HG02623 (cell line): ENCODE measurements at regions not wholly inside any gene's neighbourhood (a gene's known extent, or its start where the extent isn't known, plus 50 kb on each side); places are given as distances from the start of the nearest gene placed in this dataset.

Experiments used
- ATAC-seq: cut with Tn5 transposase; IDR thresholded peaks from one replicate; pipeline ENCODE4 v1.9.1; 2021; ENCODE audit warnings: moderate library complexity; ENCODE audit not compliant: unreplicated experiment

DNA sequence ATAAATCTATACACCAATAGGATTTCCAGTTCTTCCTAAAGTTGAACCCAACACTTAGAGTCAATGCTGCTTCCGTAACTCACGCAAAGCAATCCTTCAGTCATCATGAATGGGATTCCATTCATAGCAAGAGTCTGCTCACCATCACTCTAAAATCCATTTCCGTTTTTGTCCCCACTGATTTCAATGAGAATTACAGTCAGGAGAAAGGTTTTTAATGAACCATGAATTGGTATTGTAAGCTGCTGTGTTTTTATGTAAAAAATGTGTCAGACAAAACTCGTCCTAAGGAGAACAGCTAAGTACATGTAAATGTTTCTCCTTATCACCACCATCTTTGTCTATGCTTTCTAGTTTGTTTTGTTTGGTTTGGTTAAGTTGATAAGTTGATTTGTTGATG, 391.5 kb downstream of the IRS1 start:
- ATAC-seq = no peak

DNA sequence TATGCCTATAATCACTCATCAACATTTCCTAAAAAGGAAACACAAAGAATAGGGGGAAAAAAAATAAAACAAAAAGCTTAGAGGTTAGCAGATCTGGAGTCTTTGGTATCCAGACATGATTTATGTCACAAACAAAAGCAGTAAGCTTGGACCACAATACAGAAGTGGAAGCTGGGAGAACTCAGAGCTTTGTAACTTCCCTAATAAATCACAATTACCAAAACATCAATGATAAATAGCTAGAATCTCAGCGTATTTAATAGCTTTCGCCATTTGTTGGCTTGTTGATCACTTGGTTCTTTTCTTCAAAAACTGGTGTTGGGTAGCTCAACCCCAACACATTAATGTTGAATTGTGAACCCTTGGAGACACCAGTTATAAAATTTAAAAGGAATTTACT, 392.5 kb downstream of the IRS1 start:
- ATAC-seq = no peak

DNA sequence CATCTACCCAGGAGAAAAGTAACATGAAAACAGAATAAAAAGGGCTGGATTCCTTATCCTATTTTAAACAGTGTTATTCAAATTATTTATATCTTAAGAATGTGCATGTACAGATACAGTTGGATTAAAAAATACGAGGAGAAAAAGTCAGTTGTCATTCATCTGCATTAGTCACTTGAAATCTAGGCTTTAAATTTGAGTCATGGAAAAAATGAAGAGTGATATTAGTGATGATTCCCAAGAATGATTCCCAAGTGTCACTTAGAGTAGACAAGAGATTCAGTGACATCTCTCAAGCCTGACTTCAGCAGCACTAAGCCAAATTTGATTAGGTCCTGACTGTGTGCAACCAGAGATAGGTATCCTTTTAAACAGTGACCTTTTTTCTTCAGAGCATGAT, 394.2 kb downstream of the IRS1 start:
- no peak for ATAC-seq

DNA sequence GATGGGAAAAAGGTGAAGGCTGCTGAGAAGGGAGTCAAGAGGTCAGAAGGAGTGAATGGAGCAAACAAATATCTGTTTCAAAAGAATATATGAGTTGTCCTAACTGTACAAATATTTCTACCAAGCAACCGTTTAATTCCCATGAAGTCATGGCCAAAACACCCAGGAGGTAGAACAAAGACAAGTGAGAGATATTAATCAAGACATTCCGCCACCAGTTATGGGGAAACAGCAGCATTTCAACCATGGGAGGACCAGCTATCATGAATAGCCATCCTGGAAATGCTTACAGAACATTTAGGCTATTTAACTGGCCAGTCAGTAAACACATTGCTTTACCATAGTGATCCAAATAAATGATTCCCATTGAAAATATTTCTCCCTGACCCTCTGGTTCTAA, 396.3 kb downstream of the IRS1 start:
- no peak for ATAC-seq

DNA sequence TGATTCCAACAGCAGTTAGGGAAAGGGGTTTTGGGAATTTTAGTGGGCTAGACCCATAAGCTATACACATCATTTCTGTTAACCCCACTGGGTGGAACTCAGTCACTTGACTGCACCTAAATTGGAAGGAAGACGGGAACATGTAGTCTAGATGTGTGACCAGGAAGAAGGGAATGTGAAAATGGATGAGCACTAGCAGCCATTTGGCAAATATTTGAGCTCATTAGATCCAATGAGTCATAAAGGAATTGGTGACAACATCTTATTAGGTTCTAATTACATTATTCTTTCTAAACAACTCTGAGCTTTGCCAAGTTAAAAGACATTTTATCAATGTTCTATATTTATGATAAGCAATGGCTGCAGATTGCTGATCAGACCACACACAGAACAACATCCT, 400.6 kb downstream of the IRS1 start:
- ATAC-seq = no peak

DNA sequence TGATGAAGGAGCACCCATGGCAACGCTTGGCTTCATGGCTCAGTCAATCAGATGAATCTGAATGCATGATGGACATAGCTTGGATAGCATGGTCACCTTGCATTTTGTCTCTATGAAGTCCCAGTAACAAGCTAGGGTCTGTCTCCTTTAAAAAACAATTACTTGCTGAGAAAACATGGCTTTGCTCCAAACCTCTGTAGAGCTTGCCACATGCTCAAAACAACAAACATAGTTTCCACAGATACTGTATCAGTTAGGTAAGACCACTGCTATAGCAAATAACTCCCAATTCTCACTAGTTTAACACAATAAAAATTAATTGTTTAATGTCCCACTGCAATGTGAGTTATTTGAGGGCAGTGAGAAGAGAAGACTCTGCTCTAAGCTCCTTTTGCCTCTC, 401.0 kb downstream of the IRS1 start:
- no peak for ATAC-seq

DNA sequence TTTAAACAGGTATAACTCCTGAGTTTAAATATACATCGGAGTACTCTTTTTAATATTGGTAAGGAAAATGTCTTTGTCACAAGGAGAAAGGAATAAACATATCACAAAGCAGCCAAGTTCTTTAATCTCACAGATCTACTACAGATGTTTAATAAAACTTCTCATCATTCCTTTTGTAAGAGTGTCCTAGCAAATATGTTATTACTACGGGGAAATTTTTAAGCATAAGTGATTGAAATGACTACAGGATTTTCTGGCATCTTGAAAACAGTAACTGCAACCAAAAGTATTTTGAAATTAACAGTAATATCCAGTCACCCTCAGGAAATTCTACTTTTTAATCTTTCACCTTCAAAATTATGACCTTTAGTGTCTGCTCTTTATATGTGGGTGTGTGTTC, 403.1 kb downstream of the IRS1 start:
- no peak for ATAC-seq

DNA sequence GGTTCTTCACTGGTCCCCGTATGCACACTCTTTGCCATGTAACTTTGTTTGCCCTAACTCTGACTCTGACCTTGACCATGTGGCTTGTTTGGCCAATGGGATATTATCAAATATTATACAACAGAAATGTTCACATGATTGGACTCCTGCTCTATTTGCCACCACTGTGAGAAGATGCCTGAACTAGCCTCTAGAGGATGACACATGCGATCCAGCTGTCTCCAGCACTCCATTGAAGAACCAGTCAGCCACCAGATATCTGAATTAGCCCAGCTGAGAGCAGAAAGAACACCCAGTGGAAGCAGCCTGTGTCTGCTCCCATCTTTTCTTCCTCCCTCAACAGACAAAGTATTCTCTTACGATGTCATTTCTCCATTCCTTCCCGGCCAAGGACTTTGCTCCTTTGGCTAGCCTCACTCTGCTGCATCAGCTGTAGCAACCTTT, 412.1 kb downstream of the IRS1 start:
- ATAC-seq = no peak

DNA sequence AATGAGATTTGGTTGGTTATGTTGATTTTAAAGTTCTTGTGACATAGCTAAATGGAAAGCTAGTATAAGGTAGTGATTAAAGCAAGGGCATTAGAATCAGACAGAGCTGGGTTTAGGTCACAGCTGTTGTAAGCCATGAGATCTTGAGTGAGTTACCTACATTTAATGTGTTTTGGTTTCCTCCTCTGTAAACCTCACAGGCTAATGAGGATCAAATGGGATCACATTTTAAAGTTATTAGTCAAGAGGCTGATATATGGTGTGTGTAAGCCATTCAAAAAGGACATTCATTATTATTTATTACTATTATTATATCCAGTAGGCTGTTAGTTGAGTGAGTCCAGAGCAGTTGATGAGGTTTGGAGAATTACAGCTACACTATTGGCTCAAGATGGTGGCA, 416.2 kb downstream of the IRS1 start:
- no peak for ATAC-seq

DNA sequence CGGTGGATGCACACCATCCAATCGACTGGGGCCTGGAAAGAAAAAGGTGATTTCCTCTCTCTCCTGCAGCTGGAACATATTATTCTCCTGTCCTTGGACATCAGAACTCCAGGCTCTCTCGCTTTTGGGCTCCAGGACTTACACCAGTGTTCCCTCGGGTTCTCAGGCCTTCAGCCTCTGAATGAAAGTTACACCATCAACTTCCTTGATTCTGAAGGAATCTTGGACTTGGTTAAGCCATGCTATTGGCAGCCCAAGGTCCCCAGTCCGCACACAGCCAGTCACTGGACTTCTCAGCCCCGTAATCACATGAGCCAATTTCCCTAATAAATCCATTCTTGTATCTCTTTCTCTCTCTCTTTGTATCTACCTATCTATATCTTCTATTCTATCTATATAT, 418.9 kb downstream of the IRS1 start:
- ATAC-seq = no peak

DNA sequence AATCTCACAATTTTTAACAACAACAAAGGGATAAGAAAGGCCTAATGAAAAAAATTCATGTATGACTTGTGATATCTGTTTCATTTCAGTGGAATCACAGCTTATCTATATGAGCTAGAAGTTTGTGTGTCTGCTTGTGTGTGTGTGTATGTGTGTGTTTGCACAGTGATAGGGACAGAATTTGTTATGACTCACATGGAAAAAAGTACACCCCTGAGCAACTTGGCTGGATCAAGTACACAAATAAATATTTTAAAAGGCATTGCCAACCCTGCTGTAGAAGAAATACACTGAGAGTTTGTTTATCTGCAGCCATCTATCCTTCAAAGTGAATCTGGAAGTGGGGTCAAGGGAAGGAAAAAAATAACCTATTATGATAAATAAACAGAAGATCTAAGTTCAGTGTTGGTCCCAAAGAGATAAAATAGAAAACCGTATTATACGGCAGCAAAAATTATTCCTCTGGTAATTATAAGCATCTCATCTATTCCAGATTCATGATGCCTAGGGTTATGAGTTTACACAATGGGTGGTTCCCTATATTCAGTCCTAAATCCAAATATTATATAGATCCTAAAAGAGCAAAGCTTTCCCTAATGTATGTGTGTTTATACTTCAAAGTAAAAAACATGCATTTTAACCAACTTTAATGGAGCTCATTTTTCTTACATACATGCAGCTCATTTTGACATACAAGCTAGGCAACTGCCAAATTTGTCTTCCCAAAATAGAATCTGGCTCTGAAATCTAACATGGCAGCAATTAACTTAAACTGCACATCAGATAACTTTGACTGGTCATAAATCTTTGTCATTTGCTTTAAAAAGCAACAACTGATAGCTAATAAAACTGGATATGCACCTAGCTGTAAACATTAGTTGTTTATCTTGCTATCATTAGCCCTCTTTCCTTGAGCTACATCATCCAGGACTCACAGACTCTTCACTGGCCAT, 420.6 kb downstream of the IRS1 start:
- ATAC-seq = no peak

DNA sequence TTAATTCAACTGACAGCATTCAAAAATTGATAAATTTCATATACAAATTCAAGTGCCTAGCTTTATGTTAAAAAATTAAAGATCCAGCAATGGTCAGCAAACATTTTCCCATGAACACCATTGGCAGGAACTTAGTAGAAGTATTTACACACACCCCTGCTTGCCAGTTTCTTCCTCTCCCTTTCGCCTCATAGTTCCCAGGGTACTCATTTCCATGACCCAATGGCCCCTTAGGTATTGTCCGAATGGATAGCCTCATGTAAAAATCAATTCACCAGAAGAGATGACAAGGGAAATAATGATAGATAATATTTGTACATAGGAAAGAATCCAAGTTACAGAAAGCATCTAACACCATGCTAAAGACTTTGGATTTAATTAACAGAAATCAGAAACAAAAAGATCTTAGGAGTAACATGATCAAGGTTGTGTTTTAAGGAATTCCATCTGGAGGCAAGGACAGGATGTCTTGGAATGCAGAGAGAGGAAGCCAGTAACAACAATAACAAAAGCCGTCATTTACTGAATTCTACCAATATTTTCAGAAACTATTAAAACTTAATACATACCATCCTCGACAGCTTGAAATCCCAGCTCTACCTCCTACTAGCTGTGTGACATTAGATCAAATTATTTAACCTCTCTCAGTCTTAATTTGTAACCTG, 423.0 kb downstream of the IRS1 start:
- ATAC-seq = no peak

DNA sequence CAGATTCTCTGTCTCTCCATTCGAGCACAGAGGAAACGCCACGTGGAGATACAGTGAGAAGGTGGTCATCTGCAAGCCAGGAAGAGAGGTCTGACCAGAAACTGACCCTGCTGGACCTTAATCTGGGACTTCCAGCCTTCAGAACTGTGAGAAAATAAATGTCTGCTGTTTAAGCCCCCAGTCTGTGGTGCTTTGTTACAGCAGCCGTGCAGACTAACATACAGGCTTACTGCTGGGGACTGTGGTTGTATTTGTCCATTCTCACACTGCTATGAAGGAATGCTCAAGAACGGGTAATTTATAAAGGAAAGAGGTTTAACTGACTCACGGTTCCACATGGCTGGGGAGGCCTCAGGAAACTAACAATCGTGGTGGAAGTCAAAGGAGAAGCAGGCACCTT, 432.7 kb downstream of the IRS1 start:
- ATAC-seq = no peak

DNA sequence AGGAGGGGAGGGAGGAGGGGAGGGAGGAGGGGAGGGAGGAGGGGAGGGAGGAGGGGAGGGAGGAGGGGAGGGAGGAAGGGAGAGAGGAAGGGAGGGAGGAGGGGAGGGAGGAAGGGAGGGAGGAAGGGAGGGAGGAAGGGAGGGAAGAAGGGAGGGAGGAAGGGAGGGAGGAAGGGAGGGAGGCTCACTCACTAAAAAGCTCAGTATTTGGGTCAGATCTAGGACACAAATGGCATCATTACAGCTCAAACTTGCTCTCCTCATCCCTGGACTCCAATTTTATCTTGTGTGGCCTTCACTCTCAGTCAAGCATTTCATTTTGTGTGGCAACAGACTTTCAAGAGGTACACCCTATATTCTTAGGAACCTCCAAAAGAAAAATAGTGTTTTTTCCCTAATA, 435.4 kb downstream of the IRS1 start:
- no peak for ATAC-seq

DNA sequence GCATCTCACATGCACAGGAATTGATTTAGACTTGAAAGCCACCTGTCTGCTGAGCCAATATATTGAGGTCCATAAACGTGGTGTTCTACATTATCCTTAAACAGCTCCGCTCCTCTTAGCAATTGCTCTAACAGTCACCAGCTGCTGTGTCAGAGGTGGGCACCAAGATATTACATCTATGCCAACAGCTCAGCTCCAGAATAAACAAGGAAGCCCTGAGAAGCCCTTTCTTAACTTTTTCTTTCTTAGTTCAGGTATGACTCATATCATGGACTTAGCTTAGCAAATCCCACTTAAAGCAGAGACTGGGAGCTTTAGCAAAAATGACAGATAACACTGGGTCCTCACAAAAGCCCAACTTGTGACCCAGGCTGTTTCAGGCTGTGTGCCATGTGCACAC, 436.6 kb downstream of the IRS1 start:
- no peak for ATAC-seq

DNA sequence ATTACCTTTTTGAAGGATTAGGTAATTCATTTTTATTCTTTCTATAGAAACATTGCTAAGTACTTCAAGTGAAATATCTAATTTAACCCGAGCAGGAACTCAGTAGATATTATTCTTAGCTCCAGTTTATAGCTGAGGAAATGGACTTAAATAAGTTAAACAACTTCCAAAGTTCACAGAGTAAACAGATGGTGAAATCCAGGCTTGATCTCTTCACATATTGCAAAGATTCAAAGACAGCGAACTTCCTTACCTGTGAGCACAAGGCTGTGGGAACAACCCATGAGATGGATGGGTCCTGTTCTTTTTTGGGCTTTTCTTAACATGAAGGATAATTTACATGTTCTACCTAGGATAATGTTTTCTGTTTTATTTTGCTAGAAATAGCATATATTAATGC, 439.0 kb downstream of the IRS1 start:
- ATAC-seq = no peak

DNA sequence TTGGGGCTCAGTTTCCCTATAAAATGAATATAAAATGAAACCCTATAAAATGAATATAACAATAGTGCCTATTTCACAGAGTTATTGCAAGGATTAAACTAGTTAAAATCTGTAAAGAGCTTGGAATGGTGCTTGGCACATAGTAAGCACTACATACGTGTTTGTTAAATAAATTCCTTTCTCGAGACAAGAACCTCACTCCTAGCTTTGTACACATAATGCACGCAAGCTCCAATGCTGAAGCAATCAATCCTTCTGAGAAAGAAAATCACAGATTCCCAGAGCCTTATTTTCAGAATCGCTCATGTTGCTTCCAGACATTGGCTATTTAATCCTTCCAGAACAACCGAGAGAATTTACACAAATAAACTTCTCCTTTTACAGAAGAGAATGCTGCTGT, 440.9 kb downstream of the IRS1 start:
- no peak for ATAC-seq

DNA sequence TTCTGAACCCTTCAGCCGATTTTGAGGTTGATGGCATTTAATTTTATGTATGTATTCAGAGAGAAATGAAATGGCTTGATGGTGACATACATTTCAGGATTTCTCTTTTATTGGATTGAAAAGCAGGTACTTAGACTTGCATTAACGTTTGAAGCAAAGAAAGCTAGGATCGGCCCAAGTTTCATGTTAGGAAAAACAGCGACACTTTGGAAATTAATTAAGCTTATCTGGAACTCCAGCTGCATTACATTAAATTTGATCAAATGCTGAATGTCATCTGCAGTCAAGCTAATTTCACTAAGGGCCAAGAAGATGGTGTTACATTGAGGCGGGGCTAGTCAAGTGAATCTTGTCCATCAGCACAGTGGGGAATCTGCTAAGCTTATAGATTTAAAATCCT, 441.8 kb downstream of the IRS1 start:
- ATAC-seq = no peak

DNA sequence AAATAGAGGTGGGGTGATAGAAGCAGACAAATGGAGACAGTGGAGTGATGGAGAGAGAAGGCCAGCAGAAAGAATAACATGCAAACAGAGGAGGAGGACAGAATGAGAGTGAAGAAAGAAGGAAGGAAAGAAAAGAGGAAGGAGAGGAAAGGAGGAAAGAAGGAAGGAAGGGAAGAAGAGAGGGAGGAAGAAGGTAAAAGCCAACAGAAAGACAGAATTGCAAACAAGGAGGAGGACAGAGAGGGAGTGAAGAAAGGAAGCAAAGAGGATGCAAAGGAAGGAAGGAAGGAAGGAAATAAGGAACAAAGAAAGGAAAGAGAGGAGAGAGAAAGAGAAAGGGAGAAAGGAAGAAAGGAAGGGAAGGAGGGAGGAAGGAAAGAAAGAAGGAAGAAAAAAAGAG, 444.0 kb downstream of the IRS1 start:
- no peak for ATAC-seq

DNA sequence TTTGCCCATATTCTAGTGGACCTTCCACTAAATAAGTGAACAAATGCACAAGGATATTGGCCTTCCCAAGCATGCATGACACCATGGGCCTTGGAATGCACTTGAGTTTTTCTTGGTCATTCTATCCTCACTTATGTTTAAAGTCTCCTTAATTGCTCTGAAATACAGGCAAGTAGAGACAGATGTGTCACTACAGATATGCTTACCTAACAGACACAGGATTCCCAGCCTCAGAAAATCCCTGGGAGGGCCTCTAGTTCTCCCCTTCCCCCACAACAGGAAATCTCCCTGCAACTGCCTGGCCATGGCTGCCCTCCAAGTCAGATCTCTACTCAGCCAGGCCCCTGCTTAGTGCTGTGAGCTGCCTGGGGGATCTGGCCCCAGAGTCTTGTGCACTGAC, 445.2 kb downstream of the IRS1 start:
- ATAC-seq = no peak

DNA sequence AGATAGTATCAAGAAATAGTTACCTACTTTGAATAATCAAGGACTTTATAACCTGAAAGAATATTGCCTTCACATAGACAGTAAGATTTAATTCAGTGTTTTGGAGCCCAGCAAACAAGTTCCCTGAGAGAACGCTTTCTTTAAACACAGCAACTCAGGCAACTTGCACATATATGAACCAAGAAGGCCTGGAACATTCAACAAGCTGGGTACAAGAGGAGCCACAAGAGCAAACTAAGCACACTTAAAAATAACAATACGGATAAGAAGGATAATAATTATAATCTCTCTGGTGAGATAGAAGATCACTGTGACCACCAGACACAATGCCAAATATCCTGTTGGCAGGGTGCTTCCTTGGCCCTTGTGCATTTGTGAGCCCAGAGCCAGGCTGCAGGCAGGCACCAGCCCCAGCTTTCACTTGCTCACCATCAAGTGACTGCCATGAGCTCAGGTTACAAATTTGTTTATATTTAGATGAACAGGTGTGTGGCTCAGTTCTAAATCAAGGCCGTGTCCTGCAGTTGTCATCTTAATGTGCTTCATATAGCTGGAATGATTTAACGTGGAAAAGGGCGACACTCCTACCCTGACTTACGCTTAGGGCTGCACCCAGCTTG, 446.6 kb downstream of the IRS1 start:
- ATAC-seq = no peak

DNA sequence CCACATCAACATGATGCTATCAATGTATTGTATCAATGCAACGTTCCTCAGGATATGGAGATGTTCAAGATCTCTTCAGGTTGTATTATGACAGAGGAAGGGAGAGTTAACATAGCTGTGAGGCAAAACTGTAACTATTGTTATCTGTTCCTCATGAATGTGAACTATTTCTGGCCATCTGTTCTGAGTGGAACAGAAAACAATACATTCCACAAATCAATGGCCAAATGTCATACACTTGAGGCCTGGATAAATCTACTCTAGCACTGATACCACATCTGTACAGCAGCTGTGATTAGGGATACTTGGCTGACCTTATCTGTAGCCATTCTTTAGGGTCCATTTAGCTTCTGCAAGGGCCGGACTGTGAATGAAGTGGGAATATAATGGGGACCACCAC, 447.9 kb downstream of the IRS1 start:
- no peak for ATAC-seq
